ENCODE measurements at regions not wholly inside any gene's neighbourhood (a gene's known extent, or its start where the extent isn't known, plus 50 kb on each side); places are given as distances from the start of the nearest gene placed in this dataset.
"Not testable (repeated sequence)": the region's sequence is repeated elsewhere in the genome, so short reads cannot be mapped to it uniquely, and the experiment has no call there.

- Histone ChIP-seq H3K27ac (ENCODE audit: low read depth in 2 of 2, low read length in 1 of 2) (no peak overlapping the region), H3K9me2 (no peaks in the 10 kb centered on the region), H3K36me3 (replicated peaks in 1 of 2; ENCODE audit: control insufficient read depth in 1 of 2, insufficient read depth in 2 of 2, low read length in 1 of 2) (no peaks in the 10 kb centered on the region), H3K79me2 (ENCODE audit: insufficient read depth) (no peaks in the 10 kb centered on the region), H3K4me2 (no peak overlapping the region), H3K4me1 (ENCODE audit: control insufficient read depth in 1 of 2, insufficient read depth in 2 of 2, low read depth in 1 of 2, low read length in 1 of 2) (peaks cover 0 to 2% of the 10 kb centered on the region in 2 experiments; a peak in 1 of 4 replicates), H4K20me1 (ENCODE audit: insufficient read depth) (no peaks in the 10 kb centered on the region), H3K27me3 (ENCODE audit: insufficient read depth) (no peaks in the 10 kb centered on the region), H3K9me3 (peaks cover 4% of the 10 kb centered on the region; the same call in 1 of the 2 replicates), H2AFZ (ENCODE audit: low read depth) (no peak overlapping the region), H3K4me3 (ENCODE audit: low read depth in 2 of 2, low read length in 1 of 2) (no peak overlapping the region), H3F3A (replicated peaks; ENCODE audit: insufficient read depth) (no peaks in the 10 kb centered on the region), H3K9ac (no peak overlapping the region)
- TF ChIP-seq EZH2phosphoT487 (IDR thresholded peaks at IDR 0.05; ENCODE audit: borderline replicate concordance, low read depth): no peak
- no peak for TF ChIP-seq RCOR1 (IDR thresholded peaks at IDR 0.05; ENCODE audit: low read length)
- no peak for TF ChIP-seq RXRA (IDR thresholded peaks at IDR 0.05; ENCODE audit: borderline replicate concordance, low read depth)
- no peak for TF ChIP-seq FOSL2 (IDR thresholded peaks at IDR 0.05; ENCODE audit: borderline replicate concordance, low read depth)
- TF ChIP-seq POLR2AphosphoS5 (IDR thresholded peaks at IDR 0.05; ENCODE audit: low read depth, low read length): no peak
- TF ChIP-seq GABPA (IDR thresholded peaks at IDR 0.05; ENCODE audit: low read depth): no peak
- no peak for TF ChIP-seq MXI1 (IDR thresholded peaks at IDR 0.05; ENCODE audit: low read depth, low read length)
- no peak for TF ChIP-seq GATA2 (CRISPR knock-in tag; IDR thresholded peaks at IDR 0.05)
- TF ChIP-seq CTCF (IDR thresholded peaks at IDR 0.05): no peak
- TF ChIP-seq NFIC (IDR thresholded peaks at IDR 0.05; ENCODE audit: borderline replicate concordance): no peak
- 17% methylated on average over 8 of the region's 8 CpGs for WGBS (ENCODE audit: low lambda C conversion rate)
- no peak for DNase-seq
- ChIA-PET POLR2A (no interaction called here), CTCF (interaction anchor here (0.7 to 1.3 kb wide), 6 partner anchors 10 to 1661 kb away, joined by 3 to 5 read pairs (median 3); no protein-coding TSS in a partner anchor)
These were observed 74.0 kb upstream of the CARD11 start for GRCh38 chr7:3117488-3118231.

GRCh38 chr7:3119352-3119927 lies 75.8 kb upstream of the CARD11 start:
- H3K27ac ChIP-seq (ENCODE audit: low read depth in 2 of 2, low read length in 1 of 2); POLR2A ChIA-PET: not testable (repeated sequence)
- 45% methylated on average over 9 of the region's 9 CpGs for WGBS (ENCODE audit: low lambda C conversion rate)

More at GRCh38 chr7:3119352-3119927, 75.8 kb upstream of the CARD11 start:
- H3K4me3 ChIP-seq (ENCODE audit: low read depth in 2 of 2, low read length in 1 of 2); H3F3A ChIP-seq (replicated peaks; ENCODE audit: insufficient read depth); H3K9me3 ChIP-seq; H3K4me2 ChIP-seq; H2AFZ ChIP-seq (ENCODE audit: low read depth); H3K9ac ChIP-seq; H3K9me2 ChIP-seq; DNase-seq; H3K27me3 ChIP-seq (ENCODE audit: insufficient read depth); H4K20me1 ChIP-seq (ENCODE audit: insufficient read depth); H3K79me2 ChIP-seq (ENCODE audit: insufficient read depth); H3K36me3 ChIP-seq (replicated peaks in 1 of 2; ENCODE audit: control insufficient read depth in 1 of 2, insufficient read depth in 2 of 2, low read length in 1 of 2); H3K4me1 ChIP-seq (ENCODE audit: control insufficient read depth in 1 of 2, insufficient read depth in 2 of 2, low read depth in 1 of 2, low read length in 1 of 2): not testable (repeated sequence)
- CTCF ChIA-PET: interaction anchor here (0.6 to 1.7 kb wide), 7 partner anchors 10 to 1419 kb away, joined by 3 to 4 read pairs (median 3); no protein-coding TSS in a partner anchor
